HG02938 (cell line): ENCODE measurements at regions not wholly inside any gene's neighbourhood (a gene's known extent, or its start where the extent isn't known, plus 50 kb on each side); places are given as distances from the start of the nearest gene placed in this dataset.

Experiments used
- ATAC-seq: cut with Tn5 transposase; IDR thresholded peaks from one replicate; pipeline ENCODE4 v1.9.1; 2021; ENCODE audit warnings: mild to moderate bottlenecking, moderate library complexity; ENCODE audit not compliant: unreplicated experiment

DNA sequence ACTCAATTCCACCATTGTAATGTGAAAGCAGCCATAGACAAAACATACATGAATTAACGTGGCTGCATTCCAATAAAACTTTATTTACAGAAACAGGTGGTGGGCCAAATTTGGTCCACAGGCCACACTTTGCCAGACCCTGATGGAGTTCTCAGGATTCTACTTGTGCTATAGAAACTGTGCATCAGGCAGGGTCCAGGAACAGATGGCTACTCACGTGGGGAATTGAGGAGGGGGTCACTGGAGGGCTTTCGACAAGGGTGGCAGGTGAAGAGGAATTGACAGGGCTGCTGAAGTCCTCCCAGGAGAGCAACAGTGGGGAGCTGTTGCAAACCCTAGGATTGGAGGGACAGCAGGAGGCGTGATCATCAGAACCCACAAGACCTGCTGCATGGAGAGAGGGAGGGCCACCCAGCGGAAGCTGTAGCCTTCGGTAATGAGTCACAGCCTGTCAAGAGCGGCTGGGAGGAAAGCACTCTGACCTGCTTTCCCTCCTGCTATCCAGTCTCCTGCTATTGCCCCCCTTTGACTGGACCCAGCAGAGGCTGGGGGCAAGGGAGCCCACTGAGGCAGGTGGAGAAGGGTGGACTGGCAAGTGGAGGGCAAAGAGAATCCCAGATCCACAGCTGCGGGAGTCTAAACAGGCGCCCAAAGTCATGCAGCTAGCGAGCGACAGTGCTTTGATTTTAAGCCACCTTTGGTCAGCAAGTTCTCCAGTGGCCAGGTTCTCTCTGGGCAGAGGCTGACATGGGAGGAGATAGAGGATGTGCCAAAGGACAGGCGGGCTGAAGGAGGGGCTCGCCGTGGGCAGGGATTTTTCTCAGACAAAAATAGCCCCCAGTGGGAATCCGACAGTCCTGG, 138.3 kb upstream of the SMIM23 start:
- ATAC-seq, result no peak

DNA sequence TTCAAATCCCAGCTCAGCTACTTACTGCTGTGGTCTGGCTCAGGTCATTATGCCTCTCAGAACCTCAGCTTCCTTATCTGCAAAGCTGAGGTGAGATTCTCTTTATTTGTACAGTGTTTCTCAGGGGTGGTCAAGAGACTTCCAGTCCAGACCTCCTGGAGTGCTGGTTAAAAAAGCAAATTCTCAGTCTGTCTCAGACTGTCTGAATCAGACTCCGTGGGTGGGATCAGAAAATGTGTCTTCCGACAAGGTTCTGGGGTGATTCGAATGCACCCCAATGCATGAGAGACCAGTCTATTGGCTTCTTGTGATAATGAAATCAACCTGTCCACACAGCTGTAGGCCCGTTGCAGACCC, 137.7 kb upstream of the SMIM23 start:
- no peak for ATAC-seq

DNA sequence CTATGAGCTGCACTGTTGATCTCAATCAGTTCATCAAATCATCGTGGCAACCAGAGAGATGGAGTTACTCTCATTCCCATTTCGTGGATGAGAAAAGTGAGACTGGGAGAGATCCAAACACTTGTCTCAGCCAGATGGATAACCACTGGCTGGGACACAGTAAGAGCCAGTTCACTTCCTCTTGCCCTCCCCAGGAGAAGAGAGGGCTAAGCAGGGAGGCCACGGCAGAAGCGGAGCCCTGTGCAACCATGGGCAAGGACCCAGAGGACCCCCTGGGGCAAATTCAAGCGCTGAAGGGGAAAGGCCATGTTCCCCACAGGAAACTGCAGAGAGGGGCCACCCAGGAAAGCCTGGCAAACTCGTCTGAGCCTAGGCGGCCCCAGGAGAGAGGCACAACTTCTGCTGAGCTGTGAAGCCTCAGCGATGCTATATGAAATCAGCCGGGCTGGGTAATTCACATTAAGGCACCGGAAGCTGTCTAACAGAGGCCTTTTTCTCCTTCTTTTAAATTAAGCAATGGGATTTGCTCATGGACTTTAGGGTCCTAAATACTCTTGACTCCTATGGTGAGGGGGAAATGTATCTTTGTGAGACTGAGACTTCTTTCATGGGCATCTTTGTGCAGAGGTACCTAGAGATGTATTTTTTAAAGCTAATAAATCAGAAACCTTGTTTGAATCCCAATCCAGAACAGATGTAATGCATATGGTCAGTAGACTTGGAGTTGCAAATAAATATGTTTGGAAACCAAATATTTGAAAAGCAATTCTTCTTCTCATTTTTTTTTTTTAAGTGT, 137.1 kb upstream of the SMIM23 start:
- no peak for ATAC-seq

DNA sequence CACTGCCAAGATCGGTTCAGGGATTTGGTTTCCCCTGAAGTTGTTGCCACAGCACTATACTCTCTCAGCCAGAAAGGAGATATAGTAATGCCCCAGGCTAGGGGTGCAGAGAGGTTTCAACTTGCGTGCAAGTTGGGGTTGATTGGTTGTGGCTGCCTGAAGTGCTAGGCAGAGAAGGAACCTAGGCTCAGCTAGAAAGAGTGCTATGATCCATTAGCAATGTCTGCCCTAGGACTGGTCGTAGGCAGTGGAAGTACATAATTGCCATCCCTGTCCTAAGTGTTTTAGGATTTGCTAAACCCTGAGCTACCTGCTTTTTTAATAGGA, 136.6 kb upstream of the SMIM23 start:
- no peak for ATAC-seq

DNA sequence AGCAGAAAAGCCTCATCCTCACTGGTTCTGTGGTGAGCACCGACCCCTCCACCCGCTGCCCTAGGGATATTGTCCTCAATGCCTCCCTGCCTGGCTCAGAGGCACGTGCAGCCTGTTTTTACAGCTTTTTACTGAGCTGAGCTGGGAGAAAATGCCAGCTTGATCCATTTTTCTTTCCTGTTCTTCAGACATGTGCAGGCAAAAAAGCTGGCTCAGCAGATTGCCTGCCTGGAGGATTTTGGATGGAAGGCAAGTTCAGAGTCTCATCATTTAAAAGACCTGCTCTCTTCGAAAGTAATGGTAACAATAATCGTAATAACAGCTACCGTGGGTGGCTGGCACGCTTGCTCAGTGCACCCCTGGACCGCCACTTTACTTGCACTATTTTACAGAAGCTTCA, 135.0 kb upstream of the SMIM23 start:
- ATAC-seq, result no peak

DNA sequence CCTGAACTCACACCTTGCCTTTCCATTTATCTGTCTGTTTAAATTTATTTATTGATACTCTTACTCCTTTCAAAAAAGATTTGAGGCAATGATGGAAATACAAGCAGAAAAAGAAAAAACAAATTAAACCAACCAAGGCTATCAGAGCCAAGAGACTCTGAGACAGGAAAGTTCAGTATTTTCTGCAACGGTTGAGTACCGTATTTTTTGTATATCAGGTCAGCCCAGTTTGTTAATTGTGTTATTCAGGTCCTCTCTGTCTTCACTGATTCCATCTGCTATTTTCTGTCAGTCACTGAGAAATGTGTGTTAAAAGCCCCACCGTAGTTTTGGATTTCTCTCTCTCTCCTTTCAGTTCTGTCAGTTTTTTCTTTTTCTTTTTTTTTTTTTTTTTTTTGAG, 134.5 kb upstream of the SMIM23 start:
- ATAC-seq, result no peak

DNA sequence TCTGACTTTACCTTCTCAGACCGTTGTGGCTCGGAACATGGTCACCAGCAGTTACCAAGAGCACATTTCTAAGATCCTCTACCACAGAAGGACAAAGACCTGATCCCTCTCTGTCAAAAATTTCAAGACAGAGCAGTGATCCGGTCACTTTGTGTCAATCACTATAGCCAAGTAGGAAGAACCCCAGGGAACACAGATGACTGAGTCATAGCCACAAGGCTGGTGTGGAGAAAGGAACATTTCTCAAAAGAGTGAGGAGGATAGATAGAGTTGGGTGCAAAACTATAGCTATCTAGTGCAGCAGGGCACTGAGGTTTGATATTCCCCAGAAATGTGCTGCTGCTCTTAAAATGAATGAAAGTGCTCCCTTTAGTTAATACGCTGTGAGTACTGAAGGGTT, 130.7 kb upstream of the SMIM23 start:
- no peak for ATAC-seq

DNA sequence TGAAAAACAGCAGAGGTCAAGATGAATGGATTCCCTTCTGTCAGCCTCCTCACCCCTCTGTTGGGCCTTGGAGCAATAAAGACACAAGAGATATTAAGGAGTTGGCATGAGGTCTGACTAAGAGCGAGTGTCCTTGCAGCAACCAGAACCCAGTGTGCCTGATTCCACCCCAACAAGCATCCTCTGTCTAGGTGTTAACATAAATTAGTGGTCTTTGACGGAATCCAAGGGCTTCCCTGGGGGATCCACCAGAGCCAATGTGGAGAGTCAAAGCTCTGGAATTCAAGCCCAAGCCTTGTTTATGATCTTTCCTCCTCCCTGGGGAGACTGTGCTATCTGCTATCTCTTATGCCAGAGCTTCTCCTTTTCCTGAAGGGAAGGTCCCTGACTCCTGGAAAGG, 128.1 kb upstream of the SMIM23 start:
- ATAC-seq, result no peak

DNA sequence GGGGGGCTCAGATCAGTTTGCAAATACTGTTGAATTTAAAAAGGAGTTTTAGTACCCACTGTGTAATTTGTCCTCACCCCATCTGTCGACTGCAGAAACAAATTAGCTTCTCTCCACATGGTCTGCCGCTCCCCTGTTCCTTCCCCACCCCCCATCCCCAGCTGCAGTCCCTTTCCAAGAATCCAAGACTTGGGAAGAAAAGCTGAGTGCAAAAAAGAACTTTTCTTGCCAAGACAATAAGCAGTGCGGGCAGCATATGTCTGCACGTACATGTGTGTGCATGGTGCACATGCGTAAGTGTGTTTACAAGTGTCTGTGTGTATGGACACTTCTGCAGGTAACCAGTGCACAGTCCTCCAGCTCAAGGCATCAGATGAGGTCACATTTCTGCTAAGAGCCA, 125.7 kb upstream of the SMIM23 start:
- ATAC-seq, result no peak

DNA sequence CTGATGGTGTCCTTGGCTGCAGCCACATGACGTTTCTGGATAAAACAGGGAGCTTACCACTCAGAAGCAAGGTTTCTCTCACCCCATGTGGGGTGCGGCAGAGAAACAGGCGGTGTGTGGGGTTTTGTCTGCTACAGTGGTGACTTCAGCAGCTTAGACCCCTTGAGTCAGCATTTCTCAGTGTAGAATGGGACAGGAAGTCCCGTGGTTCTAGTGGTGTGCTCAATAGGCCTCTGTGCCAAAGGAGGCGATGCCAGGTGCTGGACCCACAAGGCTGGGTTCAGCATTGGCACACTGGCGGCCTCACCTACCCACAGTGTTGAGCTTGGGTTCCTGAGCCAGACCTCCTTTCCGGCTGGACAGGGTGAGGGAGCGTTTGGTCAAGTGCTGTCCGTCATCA, 125.2 kb upstream of the SMIM23 start:
- ATAC-seq, result no peak

DNA sequence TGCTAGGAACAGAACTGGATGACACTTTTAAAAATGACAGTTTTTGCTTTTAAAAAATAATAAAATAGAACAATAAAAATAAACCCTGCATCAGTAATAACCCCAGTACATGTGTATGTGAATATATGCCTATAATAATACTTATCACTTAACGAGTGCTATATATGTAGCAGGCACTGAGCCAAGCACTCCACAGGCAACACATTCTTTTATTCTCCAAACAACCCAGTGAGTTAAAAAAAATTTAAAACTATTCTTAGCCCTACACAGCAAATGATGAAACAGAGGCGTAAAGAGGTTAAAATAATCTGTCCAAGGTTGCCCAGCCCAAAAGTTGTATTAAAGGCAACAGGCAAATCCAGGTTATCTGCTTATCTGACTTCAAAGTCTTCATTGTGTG, 124.5 kb upstream of the SMIM23 start:
- no peak for ATAC-seq

DNA sequence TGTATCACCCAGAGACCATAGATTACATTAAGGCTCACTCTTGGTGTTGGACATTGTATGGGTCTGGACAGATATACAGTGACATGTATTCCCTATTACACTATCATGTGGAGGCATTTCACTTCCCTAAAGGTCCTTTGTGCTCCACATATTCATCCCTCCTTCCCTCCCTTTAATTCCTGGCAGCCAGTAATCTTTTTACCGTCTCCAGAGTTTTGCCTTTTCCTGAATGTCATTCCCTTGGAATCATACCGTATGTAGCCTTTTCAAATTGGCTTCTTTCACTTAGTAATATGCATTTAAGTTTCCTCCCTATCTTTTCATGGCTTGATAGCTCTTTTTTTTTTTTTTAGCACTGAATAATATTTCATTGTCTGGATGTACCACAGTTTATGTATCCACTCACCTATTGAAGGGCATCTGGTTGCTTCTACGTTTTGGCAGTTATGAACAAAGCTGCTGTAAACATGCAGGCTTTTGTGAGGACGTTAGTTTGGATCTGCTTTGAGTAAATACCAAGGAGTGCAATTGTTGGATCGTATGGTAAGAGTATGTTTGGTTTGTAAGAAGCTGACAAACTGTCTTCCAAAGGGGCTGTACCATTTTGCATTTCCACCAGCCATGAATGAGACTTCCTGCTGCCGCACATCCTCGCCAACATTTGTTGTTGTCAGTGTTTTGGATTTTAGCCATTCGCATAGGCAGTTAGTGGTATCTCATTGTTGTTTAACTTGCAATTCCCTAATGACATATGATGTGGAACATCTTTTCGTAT, 122.1 kb upstream of the SMIM23 start:
- ATAC-seq, result no peak

DNA sequence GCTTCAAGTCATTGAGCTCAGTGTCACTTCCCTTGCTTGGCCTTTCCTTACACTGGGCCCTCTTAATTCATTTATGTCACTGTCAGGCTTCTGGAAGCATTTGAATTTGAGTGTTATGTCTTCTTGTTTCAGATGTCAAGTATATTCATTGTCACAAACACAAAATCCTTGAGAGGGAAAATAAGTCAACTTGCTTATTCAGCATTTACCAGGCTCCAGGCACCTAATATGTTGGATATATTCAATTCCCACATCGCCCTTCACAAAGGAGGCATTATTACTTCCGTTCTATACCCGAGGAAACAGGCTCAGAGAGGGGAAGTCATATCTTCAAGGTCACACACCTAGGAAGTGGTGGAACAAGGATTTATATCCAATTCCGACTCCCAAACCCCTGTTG, 121.1 kb upstream of the SMIM23 start:
- no peak for ATAC-seq

DNA sequence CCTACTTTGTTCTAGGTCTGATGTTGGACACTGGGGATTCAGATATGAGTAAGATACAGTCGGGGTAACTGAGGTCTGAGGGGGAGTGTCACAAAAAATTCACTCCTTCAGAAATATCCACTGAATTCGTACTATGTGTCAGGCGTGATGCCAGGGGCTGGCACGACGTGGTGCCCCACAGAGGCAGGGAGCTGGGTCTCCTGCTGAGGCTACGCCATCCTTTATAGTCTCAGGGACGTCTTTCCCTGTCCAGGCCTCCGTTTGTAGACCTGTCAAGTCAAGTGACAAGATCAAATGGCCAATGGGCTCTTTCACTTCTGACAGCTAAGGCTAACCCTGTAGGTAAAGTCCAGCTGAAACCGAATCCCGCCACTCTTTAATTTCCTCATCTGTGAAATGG, 118.8 kb upstream of the SMIM23 start:
- ATAC-seq, result no peak

DNA sequence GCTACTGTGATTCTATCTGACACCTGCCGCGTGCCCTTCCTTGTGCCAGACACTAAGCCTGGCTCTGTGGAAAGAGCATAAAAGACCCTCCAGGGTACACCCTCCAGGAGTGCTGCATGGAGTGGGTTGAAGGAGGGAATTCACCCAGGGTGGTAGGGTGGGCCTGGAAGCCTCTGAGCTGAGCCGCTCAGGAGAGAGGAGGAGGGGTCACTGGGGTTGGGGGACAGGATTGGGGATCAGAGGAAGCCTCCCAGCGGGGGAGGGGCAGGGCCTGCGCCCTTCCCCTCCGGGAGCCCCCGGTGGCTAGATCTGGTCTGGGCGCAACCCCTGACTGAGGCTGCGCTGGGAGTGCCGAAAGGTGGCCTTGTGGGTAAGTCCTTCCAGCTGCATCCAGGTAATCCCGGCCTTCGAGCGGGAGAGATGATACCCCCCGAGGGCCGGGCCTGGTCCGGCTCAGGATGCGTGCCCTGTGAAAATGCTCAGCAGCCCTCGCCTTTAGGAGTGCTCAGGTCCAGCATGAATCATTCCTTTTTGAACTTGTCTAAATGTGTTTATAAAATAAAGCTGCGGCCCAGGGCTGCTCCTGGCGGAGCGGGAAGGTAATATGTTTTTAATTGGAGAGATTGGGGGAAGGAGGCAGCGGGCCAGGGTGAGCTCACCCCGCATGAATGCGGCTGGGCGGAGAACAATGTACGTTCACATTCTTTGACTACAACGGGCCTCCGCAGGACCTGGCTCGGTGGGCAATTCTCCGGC, 118.1 kb upstream of the SMIM23 start:
- no peak for ATAC-seq

DNA sequence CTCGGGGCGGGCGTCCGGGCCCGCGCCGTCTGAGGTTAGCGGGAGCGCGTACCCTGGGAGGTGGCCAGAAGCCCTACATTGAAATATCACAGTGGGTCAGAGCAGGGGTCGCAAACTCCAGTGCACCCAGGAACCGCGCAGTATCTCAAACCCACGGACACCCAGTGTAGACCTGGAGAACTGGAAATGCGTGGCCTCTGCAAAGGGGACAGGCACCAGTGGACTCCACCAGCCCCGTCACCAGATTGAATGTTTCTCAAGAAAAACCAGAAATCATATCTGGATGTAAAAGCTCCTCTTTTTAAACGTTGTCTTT, 117.6 kb upstream of the SMIM23 start:
- no peak for ATAC-seq

DNA sequence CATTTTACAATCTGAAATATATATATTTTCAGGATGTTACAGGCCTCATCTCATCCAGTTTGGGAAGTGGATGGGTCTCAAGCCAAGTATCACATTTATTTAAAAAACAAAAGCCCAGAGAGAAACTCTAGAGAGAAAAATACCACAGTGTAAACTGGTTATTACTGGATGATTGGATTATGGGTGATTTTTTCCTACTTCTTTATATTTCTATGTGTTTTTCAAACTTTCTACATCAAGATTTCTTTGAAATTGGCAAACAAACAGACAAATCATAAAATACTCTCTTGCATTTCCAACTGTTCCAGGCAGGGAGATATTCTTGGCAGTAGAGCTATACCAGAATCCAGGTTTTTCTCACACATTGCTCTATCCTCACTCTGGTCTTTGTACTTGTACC, 116.0 kb upstream of the SMIM23 start:
- ATAC-seq, result no peak

DNA sequence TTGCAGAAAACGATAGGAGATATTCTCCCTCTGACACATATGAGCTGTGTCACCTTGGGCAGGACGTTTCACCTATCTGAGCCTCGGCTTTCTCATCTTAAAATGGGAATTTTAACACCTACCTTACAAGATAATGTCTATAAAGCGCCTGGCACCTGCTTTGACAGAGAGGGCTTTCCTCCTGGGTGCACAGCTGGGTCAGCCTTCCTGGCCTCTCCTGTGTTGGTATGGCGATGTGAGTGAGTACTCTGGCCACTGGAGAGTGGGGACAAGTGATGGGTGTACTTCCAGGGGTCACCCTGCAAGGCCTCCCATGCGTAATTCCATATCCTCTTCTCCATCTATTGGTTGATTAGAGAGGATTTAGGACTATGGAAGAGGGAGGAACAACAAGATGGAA, 113.1 kb upstream of the SMIM23 start:
- ATAC-seq, result no peak

DNA sequence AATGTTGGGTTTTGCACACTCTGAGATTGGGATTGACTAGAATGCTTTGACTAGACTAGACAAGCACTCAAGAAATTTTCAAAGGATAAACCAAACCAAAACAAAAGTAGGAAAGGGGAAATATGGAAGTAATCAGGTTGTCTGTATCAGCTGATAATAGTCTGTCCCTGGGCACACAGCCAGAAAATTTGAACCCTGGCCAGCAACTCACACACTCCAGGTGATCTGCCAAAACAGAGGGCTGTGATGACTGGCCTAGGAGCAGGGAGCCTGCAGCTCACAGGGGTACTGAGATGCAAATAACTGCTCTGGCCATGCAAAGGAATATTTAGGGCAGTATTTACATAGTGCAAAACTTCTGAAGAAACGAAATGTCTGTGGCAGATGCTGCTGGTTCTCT, 112.3 kb upstream of the SMIM23 start:
- ATAC-seq, result no peak

DNA sequence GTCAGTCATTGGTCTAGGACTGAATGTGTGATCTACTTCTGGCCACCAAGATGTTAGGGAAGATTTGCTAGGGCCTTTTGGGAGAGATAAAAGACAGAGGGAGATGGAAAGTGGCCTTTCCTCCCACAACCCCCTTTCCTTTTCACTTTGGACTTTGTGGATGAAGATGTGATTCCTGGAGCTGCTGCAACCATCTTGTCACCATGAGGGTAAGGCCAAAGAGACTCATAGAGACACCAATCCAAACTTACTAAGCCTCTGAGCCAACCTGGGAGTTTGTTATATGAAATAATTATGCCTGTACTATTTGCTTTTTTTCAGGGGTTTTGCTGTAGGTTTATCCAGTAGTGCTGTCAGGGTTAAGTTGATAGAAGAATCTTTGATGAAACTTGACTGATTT, 111.8 kb upstream of the SMIM23 start:
- ATAC-seq, result no peak

DNA sequence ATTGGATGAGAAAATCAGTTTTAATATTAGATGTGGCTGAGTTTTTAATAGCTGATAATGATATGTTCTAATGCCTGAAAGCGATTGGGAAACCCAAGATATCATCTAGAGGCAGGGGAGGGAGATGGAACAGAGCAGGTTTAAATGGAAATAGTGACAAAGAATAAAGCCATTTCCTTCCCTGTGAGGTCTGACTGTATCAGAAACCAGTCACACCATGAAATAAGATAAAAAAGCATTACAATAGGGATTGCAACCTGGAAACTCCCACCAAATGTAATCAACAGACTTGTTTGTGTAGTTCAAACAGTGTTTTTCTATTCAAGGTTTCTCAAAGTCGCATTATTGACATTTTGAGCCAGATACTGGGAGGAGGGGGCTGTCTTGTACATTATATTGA, 110.1 kb upstream of the SMIM23 start:
- no peak for ATAC-seq
